ENCODE measurements at regions not wholly inside any gene's neighbourhood (a gene's known extent, or its start where the extent isn't known, plus 50 kb on each side); places are given as distances from the start of the nearest gene placed in this dataset.

- TF ChIP-seq CTCF (IDR thresholded peaks at IDR 0.05; ENCODE audit: insufficient read depth, low read length) = no peak
- TF ChIP-seq REST (IDR thresholded peaks at IDR 0.05; ENCODE audit: insufficient replicate concordance, low read depth) = no peak
Observed at GRCh38 chr9:97794666-97795065, 58.4 kb upstream of the FOXE1 start.

Measured in HL-60 (cell line).